Tibial nerve (tissue), 4 donors: ENCODE measurements at regions not wholly inside any gene's neighbourhood (a gene's known extent, or its start where the extent isn't known, plus 50 kb on each side); places are given as distances from the start of the nearest gene placed in this dataset.

Experiments
- DNase-seq, 2 donors: peaks; one replicate each; pipeline ENCODE4 v3.0.0-alpha.2; 2019; ENCODE audit warnings: low spot score in 2 of 2
- H3K27ac ChIP-seq, 4 donors: fragments of 200-600 bp; sonication (generic) in 3 of 4; one replicate each; pipeline ENCODE4 v1.5.1; 2017 to 2019; ENCODE audit warnings: mild to moderate bottlenecking in 1 of 4
- H3K27me3 ChIP-seq, 2 donors: fragments of 200-600 bp; sonication (generic) in 1 of 2; one replicate each; pipeline versions ENCODE4 v1.5.1 to v1.6.0; 2017 to 2019
- H3K36me3 ChIP-seq, 3 donors: fragments of 200-600 bp; sonication (generic); one replicate each; pipeline ENCODE4 v1.5.1; 2018 to 2019
- H3K4me1 ChIP-seq, 4 donors: fragments of 200-600 bp; sonication (generic) in 3 of 4; one replicate each; pipeline ENCODE4 v1.5.1; 2017 to 2019
- H3K4me3 ChIP-seq, 4 donors: fragments of 200-600 bp; sonication (generic) in 3 of 4; one replicate each; pipeline ENCODE4 v1.5.1; 2017 to 2019; ENCODE audit warnings: mild to moderate bottlenecking in 1 of 4, moderate library complexity in 1 of 4
- H3K9me3 ChIP-seq, 4 donors: fragments of 200-600 bp; sonication (generic) in 3 of 4; one replicate each; pipeline ENCODE4 v1.5.1; 2017 to 2019
- CTCF ChIP-seq, 5 experiments: fragments of 200-600 bp in 3 of 5; fragments of 450-650 bp in 2 of 5; sonication (generic) in 3 of 5; IDR thresholded peaks; one replicate each; pipeline ENCODE4 v1.5.1; 2016 to 2019; ENCODE audit warnings: antibody characterized with exemption in 5 of 5, mild to moderate bottlenecking in 3 of 5, moderate library complexity in 2 of 5
- EP300 ChIP-seq, 2 donors: sonication (generic); formaldehyde crosslinking; IDR thresholded peaks; one replicate each; pipeline ENCODE4 v1.6.1; 2017; ENCODE audit warnings: antibody characterized with exemption in 2 of 2, mild to moderate bottlenecking in 1 of 2
- POLR2A ChIP-seq, 2 donors: fragments of 450-650 bp; IDR thresholded peaks; one replicate each; pipeline ENCODE4 v1.6.1; 2017; ENCODE audit warnings: antibody characterized with exemption in 2 of 2, mild to moderate bottlenecking in 2 of 2, moderate library complexity in 2 of 2
- WGBS, 2 donors: methylation state at CpG; one replicate each; pipeline ENCODE4 v1.1.5; 2018; 5-methylcytosine and 5-hydroxymethylcytosine counted together

DNA sequence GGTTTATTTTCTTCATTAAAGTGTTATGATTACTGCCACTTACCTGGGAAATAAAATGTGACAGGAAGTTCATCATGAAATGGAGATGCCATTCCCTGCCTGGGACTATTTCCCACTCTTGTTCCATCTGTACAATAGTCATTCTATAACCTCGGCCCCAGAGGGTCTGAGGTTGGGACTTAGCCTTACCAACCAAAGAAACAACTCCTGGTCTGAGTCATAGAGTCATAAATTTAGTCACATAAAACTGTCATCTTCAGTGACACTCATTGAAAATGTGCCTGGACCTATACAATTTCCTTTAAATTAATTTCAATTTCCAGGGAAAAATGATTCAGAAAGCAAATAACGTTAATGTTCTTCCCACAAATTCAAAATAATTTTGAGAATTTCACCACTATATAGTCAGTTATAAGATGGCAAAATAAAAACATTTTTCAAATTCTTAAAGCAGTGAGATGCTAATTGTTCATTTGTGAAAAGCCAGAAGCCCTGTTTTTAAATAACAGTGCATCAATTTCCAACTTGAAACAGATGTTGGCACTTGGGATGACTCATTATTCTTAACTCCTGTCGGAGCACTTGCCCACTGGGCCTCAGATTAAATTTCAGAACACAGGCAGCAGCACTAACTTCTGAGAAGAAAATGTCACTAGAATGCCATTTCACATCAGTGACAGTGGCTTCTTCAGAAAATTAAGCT, 201.2 kb upstream of the SMLR1 start:
- Histone ChIP-seq H3K9me3 (peaks cover 0 to 10% (median 4%) of the 10 kb centered on the region in 4 donors), H3K27me3 (no peaks in the 10 kb centered on the region), H3K4me3 (no peak overlapping the region), H3K27ac (no peak overlapping the region), H3K4me1 (no peaks in the 10 kb centered on the region), H3K36me3 (no peaks in the 10 kb centered on the region)
- 34 to 36% methylated on average over 3 of the region's 3 CpGs for WGBS, 2 donors
- no peak for DNase-seq
- TF ChIP-seq POLR2A (IDR thresholded peaks at IDR 0.05) (no peak), EP300 (IDR thresholded peaks at IDR 0.05) (no peak), CTCF (IDR thresholded peaks at IDR 0.05) (no peak)

DNA sequence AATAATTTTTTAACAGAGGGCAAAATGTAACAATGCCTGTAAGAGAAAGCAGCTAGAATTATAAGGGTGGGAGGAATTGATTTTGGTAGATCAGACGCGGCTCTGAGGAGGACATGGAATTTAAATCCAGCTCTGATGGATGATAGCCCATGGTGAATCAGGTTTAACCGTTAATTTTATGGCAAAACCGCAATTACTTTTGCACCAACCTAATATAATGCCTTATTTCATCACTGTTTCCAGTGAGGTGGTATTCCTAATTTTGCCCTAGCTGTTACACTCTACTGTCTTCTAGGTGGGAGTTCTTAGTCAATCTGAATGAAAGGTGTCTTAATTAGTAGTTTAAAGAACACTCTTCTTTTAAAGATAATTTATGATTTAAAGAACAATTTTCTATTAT, 198.3 kb upstream of the SMLR1 start:
- 90 to 94% methylated on average over 4 of the region's 4 CpGs for WGBS, 2 donors
- Histone ChIP-seq H3K27ac (no peak overlapping the region), H3K4me3 (no peak overlapping the region), H3K9me3 (no peaks in the 10 kb centered on the region), H3K4me1 (no peaks in the 10 kb centered on the region), H3K27me3 (no peaks in the 10 kb centered on the region), H3K36me3 (no peaks in the 10 kb centered on the region)
- no peak for DNase-seq
- no peak for TF ChIP-seq CTCF (IDR thresholded peaks at IDR 0.05)
- no peak for TF ChIP-seq POLR2A (IDR thresholded peaks at IDR 0.05)
- TF ChIP-seq EP300 (IDR thresholded peaks at IDR 0.05), result no peak

- Histone ChIP-seq H3K4me3 (no peak overlapping the region), H3K4me1 (no peaks in the 10 kb centered on the region), H3K27ac (no peak overlapping the region), H3K36me3 (no peaks in the 10 kb centered on the region), H3K9me3 (no peaks in the 10 kb centered on the region), H3K27me3 (no peaks in the 10 kb centered on the region)
- TF ChIP-seq POLR2A (IDR thresholded peaks at IDR 0.05), result no peak
- TF ChIP-seq EP300 (IDR thresholded peaks at IDR 0.05), result no peak
- no peak for TF ChIP-seq CTCF (IDR thresholded peaks at IDR 0.05)
- no peak for DNase-seq
These were observed 197.6 kb upstream of the SMLR1 start for GRCh38 chr6:130629640-130630039.

DNA sequence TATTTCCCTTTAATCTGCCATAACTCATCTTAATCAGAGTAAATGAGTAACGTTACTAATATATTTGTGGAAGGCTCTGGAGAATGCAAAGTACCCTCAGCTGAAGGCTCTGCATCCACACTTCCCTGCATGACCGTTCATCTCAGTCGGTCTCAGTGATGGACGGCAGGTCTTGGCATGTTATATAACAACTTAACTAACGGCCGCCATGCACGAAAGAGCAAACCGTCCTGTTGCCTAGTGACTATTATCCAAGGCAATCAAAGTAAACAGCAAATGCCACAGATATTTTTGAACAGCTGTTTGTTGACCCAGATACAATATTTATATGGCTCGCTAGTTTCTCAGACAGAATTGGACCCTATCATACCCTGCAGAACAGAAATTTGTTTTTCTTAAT, 194.9 kb upstream of the SMLR1 start:
- no peak for TF ChIP-seq POLR2A (IDR thresholded peaks at IDR 0.05)
- no peak for TF ChIP-seq CTCF (IDR thresholded peaks at IDR 0.05)
- TF ChIP-seq EP300 (IDR thresholded peaks at IDR 0.05), result no peak
- no peak overlapping the region for H3K4me3 ChIP-seq
- peaks cover 0 to 5% (median 0%) of the 10 kb centered on the region in 4 donors for H3K9me3 ChIP-seq
- 48 to 63% methylated on average over 9 of the region's 9 CpGs for WGBS, 2 donors
- no peaks in the 10 kb centered on the region for H3K4me1 ChIP-seq
- H3K36me3 ChIP-seq, result no peaks in the 10 kb centered on the region
- no peak overlapping the region for H3K27ac ChIP-seq
- H3K27me3 ChIP-seq, result no peaks in the 10 kb centered on the region
- no peak for DNase-seq

- Histone ChIP-seq H3K9me3 (peaks cover 0 to 5% (median 0%) of the 10 kb centered on the region in 4 donors), H3K4me3 (no peak overlapping the region), H3K36me3 (no peaks in the 10 kb centered on the region), H3K4me1 (no peaks in the 10 kb centered on the region), H3K27ac (no peak overlapping the region), H3K27me3 (no peaks in the 10 kb centered on the region)
- 46 to 63% methylated on average over 2 of the region's 2 CpGs for WGBS, 2 donors
- no peak for DNase-seq
- no peak for TF ChIP-seq EP300 (IDR thresholded peaks at IDR 0.05)
- no peak for TF ChIP-seq POLR2A (IDR thresholded peaks at IDR 0.05)
- TF ChIP-seq CTCF (IDR thresholded peaks at IDR 0.05), result no peak
These were observed 194.3 kb upstream of the SMLR1 start for GRCh38 chr6:130632897-130633296.
